Testis (tissue), 2 donors: ENCODE measurements at regions not wholly inside any gene's neighbourhood (a gene's known extent, or its start where the extent isn't known, plus 50 kb on each side); places are given as distances from the start of the nearest gene placed in this dataset.
"Not testable (repeated sequence)": the region's sequence is repeated elsewhere in the genome, so short reads cannot be mapped to it uniquely, and the experiment has no call there.

Experiments used
- DNase-seq: peaks from one replicate; pipeline ENCODE4 v3.0.0-alpha.2; 2019
- H3K27ac ChIP-seq, 2 donors: fragments of 200-600 bp; sonication (generic); one replicate each; pipeline ENCODE4 v1.5.1; 2019
- H3K27me3 ChIP-seq: fragments of 200-600 bp; sonication (generic); one replicate; pipeline ENCODE4 v1.5.1; 2019
- H3K36me3 ChIP-seq: fragments of 200-600 bp; sonication (generic); one replicate; pipeline ENCODE4 v1.5.1; 2017; ENCODE audit warnings: low read depth; ENCODE audit errors: missing control alignments
- H3K4me1 ChIP-seq: fragments of 200-600 bp; sonication (generic); one replicate; pipeline ENCODE4 v1.5.1; 2019
- H3K4me3 ChIP-seq, 2 donors: fragments of 200-600 bp; sonication (generic); one replicate each; pipeline ENCODE4 v1.5.1; 2017 to 2019
- H3K9me3 ChIP-seq: fragments of 200-600 bp; sonication (generic); one replicate; pipeline ENCODE4 v1.5.1; 2017
- CTCF ChIP-seq, 3 experiments: fragments of 450-650 bp in 2 of 3; fragments of 200-600 bp in 1 of 3; sonication (generic) in 1 of 3; IDR thresholded peaks; one replicate each; pipeline ENCODE4 v1.5.1; 2016 to 2019; ENCODE audit warnings: antibody characterized with exemption in 3 of 3, mild to moderate bottlenecking in 2 of 3, moderate library complexity in 1 of 3
- POLR2A ChIP-seq: fragments of 450-650 bp; IDR thresholded peaks from one replicate; pipeline ENCODE4 v1.6.1; 2017; ENCODE audit warnings: antibody characterized with exemption, mild to moderate bottlenecking, moderate library complexity
- WGBS, 2 donors: methylation state at CpG; one replicate each; pipeline ENCODE4 v1.1.5; 2018; 5-methylcytosine and 5-hydroxymethylcytosine counted together
- intact Hi-C: fragments of 100-400 bp; cut with DNase I; formaldehyde crosslinking; loops from one replicate; pipeline ENCODE4 v1.15.1; 2023; ENCODE audit warnings: low total_unique reads

DNA sequence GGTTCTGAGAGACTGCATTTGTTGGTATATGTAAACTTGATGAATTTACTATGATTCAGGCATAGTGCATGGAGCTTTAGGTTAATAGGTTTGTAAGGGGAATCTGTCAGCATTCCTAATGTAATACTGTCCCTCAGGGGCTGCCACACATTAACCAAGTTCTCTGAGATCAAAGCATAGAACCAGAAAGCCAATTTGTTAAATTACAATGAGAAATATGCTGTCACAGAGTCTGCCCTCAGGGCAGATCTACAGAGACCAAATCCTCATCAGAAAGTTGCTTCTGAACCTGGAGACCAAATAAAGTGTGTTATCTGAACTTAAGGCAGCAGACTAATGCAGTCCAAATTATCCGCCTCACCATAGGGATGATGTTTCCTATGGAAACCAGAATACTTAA is 250.8 kb upstream of the HTR1E start:
- TF ChIP-seq CTCF (IDR thresholded peaks at IDR 0.05) (no peak), POLR2A (no peak)
- Histone ChIP-seq H3K27ac (no peak overlapping the region), H3K27me3 (no peaks in the 10 kb centered on the region), H3K36me3 (no peaks in the 10 kb centered on the region), H3K4me3 (no peak overlapping the region), H3K9me3 (no peaks in the 10 kb centered on the region), H3K4me1 (no peaks in the 10 kb centered on the region)
- WGBS, 2 donors = 79 to 80% methylated on average over 1 of the region's 1 CpG
- intact Hi-C loops = no loop called here
- no peak for DNase-seq

GRCh38 chr6:86685230-86685797 is 252.0 kb upstream of the HTR1E start:
- no peak for DNase-seq
- no peaks in the 10 kb centered on the region for H3K36me3 ChIP-seq
- H3K27me3 ChIP-seq = no peaks in the 10 kb centered on the region
- H3K9me3 ChIP-seq = no peaks in the 10 kb centered on the region
- H3K27ac ChIP-seq = no peak overlapping the region
- intact Hi-C loops = no loop called here
- WGBS, 2 donors = 63 to 64% methylated on average over 3 of the region's 3 CpGs
- TF ChIP-seq CTCF (IDR thresholded peaks at IDR 0.05) = no peak
- TF ChIP-seq POLR2A = no peak
- no peaks in the 10 kb centered on the region for H3K4me1 ChIP-seq
- H3K4me3 ChIP-seq = no peak overlapping the region

DNA sequence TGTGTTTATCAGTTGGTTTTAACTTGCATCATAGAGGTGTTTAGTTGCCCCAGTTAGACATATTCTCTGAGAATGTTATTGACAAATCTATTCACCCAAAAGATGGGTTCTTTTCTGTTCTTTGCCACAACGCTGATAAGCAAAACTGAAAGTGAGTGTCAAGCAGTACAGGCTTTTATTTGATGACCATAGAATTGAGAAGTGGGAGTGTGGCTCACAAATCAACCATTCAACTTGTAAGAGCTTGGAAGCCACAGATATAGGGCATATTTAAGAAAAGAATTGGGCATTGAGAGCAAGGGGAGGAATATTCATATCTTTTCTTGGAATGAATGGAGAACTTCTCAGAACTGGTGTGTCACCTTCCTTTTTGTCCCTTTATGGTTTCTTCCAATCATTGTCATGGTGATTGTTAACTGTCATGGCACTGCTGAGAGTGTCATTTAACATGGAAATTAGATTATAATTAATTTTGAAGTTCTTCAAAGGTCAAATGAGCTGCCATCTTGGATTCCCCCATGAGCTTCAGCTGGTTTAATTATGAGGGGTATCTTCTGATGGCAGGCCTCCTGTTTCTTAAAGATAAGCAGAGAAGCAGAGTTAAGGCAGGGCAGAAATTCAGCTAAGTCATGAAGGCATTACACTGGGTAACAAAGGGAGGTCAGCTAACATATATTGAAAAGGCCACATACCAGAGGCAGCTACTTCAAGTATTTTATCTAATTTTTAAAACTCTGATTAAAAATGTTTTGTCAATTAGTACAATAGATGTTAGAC is 254.0 kb upstream of the HTR1E start:
- H3K9me3 ChIP-seq = no peaks in the 10 kb centered on the region
- no peak for DNase-seq
- H3K4me1 ChIP-seq = no peaks in the 10 kb centered on the region
- no peak overlapping the region for H3K4me3 ChIP-seq
- H3K36me3 ChIP-seq = no peaks in the 10 kb centered on the region
- 25 to 48% methylated on average over 1 of the region's 1 CpG for WGBS, 2 donors
- no peaks in the 10 kb centered on the region for H3K27me3 ChIP-seq
- no peak overlapping the region for H3K27ac ChIP-seq
- TF ChIP-seq POLR2A (no peak), CTCF (IDR thresholded peaks at IDR 0.05) (no peak)
- intact Hi-C loops = no loop called here

GRCh38 chr6:86682297-86682696 is 255.0 kb upstream of the HTR1E start:
- peak overlapping the region in 1 of 2 donors; percentile 36 for H3K27ac ChIP-seq
- no peak overlapping the region for H3K4me3 ChIP-seq
- no peak for DNase-seq
- no peaks in the 10 kb centered on the region for H3K9me3 ChIP-seq
- H3K4me1 ChIP-seq = no peaks in the 10 kb centered on the region
- intact Hi-C loops = no loop called here
- no peaks in the 10 kb centered on the region for H3K36me3 ChIP-seq
- 15 to 25% methylated on average over 1 of the region's 1 CpG for WGBS, 2 donors
- no peaks in the 10 kb centered on the region for H3K27me3 ChIP-seq
- TF ChIP-seq CTCF (IDR thresholded peaks at IDR 0.05) (no peak), POLR2A (no peak)

- H3K27ac ChIP-seq, H3K4me3 ChIP-seq, DNase-seq, H3K36me3 ChIP-seq, H3K9me3 ChIP-seq, H3K27me3 ChIP-seq, H3K4me1 ChIP-seq, intact Hi-C loops: not testable (repeated sequence)
- 80 to 91% methylated on average over 1 of the region's 1 CpG for WGBS, 2 donors
Observed at GRCh38 chr6:86681140-86681539, 256.2 kb upstream of the HTR1E start.

GRCh38 chr6:86672125-86672524 is 265.2 kb upstream of the HTR1E start:
- H3K27me3 ChIP-seq, H3K4me1 ChIP-seq, H3K36me3 ChIP-seq, H3K4me3 ChIP-seq, H3K9me3 ChIP-seq, DNase-seq, intact Hi-C loops, H3K27ac ChIP-seq: not testable (repeated sequence)
- 65 to 70% methylated on average over 8 of the region's 8 CpGs for WGBS, 2 donors
